GM12873 (cell line): ENCODE measurements at regions not wholly inside any gene's neighbourhood (a gene's known extent, or its start where the extent isn't known, plus 50 kb on each side); places are given as distances from the start of the nearest gene placed in this dataset.

ENCODE experiments used
- TF ChIP-seq, protein P1 (sequence below): IDR thresholded peaks from 2 replicates; pipeline ENCODE4 v1.5.1; 2012; ENCODE audit warnings: low read depth, mild to moderate bottlenecking, moderate library complexity, low read length, control low read depth; ENCODE audit not compliant: insufficient read depth; ENCODE audit errors: missing control alignments

DNA sequence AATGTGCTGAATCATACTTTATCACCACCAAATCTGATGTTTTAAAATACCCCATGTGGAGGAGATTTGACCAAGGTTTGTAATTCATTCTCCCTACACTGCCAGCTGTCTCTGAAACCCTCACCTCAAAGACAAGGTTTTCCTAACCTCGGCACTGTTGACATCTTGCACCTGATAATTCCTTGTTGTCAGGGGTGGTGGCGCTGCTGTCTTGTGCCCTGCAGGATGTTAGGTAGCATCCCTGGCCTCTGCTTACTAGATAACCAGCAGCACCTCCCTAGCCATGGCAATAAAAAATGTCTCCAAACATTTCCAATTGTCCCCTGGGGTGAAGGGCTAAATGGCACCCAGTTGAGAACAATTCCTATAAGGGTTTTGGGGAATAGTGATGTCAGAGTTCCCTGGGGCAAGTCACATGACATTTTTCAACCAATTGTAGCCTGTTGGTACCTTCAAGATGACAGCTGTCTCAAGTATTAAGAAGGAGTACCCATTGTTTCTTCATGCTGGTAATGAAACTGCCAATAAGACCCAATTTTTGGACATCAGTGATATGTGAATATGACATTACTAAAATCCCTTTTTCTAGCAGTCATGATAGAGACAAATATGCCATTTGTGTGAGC, 160.6 kb upstream of the PLCXD3 start:
- TF ChIP-seq, protein P1, sequence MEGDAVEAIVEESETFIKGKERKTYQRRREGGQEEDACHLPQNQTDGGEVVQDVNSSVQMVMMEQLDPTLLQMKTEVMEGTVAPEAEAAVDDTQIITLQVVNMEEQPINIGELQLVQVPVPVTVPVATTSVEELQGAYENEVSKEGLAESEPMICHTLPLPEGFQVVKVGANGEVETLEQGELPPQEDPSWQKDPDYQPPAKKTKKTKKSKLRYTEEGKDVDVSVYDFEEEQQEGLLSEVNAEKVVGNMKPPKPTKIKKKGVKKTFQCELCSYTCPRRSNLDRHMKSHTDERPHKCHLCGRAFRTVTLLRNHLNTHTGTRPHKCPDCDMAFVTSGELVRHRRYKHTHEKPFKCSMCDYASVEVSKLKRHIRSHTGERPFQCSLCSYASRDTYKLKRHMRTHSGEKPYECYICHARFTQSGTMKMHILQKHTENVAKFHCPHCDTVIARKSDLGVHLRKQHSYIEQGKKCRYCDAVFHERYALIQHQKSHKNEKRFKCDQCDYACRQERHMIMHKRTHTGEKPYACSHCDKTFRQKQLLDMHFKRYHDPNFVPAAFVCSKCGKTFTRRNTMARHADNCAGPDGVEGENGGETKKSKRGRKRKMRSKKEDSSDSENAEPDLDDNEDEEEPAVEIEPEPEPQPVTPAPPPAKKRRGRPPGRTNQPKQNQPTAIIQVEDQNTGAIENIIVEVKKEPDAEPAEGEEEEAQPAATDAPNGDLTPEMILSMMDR = no peak

DNA sequence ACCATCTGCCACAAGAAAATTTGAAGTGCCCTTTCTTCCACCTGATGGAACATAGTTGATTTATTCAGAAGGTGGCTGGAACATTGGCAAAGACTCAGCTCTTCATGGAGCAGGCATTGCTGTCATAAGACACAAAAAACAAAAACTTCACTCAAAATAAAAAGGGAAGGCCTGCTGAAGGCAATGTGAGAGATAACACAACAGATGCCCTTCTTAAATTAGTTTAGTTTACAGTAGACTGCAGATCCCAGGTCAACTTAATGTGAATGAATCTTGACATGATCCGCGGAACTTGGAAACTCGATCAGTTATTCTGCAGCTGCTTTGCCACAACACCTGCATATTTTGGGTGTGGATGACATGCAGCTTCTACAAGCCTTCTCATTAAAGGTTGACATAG, 159.8 kb upstream of the PLCXD3 start:
- TF ChIP-seq, protein P1 = no peak

DNA sequence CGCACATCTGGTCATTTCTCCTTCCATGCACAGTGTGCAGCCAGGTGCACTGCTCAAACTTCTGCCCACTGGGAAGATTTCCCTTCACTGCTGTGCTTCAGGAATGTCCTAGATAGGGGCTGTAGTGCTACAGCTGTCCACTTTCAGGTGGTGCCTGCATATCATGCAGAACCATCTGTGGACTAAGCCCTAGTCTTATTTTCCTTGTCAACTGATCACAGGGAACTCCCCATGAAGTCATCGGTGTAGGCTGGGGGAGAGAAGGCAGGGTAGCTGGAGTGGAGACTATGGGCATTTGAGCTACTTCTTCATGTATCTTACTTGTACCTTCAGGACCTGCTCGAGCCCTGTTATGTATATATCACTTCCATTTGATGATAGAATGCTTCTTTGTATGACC, 150.9 kb upstream of the PLCXD3 start:
- TF ChIP-seq, protein P1 = no peak

DNA sequence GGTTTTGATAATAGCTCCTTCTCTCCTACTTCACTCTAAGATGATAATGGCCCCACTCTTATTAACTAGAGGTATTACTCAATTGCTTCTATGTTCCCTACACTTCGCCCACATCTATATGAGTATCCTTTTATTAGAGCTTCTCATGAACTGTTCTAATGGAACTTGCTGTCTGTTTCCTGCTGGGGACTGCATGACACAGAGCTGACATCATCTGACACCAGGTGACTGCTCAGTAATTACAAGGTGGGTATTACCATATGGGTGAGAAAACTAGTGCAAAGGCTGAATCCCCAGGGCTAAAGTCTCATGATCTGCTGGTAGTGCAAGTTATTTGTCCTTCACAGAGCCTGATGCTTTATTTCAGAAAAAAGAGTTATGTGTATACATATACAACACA, 146.2 kb upstream of the PLCXD3 start:
- TF ChIP-seq, protein P1 = no peak

GRCh38 chr5:41650131-41650530, 139.7 kb upstream of the PLCXD3 start:
- TF ChIP-seq, protein P1 = no peak

- TF ChIP-seq, protein P1 = no peak
These were observed 139.3 kb upstream of the PLCXD3 start for GRCh38 chr5:41649659-41650058.

DNA sequence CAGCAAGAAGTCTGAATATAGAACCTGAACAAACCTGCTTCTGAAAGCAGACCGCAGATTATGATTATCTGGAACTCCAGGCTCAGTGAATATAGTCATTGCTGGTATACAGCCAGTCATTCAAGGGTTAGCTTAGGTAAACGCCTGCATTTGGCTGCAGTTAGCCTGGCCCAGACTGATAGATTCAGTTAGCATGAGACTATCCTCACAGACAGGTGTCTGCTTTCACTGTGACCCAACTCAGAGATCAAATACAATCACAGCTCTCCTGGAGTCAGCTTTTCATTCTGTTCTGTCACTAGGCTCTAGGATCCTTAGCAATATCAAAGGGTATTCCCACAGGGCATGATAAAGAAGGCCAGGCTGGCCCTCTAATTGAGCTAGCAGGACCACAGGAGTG, 138.6 kb upstream of the PLCXD3 start:
- TF ChIP-seq, protein P1 = no peak

GRCh38 chr5:41641621-41642020, 131.2 kb upstream of the PLCXD3 start:
- TF ChIP-seq, protein P1 = no peak
